ENCODE measurements at regions not wholly inside any gene's neighbourhood (a gene's known extent, or its start where the extent isn't known, plus 50 kb on each side); places are given as distances from the start of the nearest gene placed in this dataset.
A peak's percentile ranks its signal among the peaks of the same experiment; 100 is the strongest.

DNA sequence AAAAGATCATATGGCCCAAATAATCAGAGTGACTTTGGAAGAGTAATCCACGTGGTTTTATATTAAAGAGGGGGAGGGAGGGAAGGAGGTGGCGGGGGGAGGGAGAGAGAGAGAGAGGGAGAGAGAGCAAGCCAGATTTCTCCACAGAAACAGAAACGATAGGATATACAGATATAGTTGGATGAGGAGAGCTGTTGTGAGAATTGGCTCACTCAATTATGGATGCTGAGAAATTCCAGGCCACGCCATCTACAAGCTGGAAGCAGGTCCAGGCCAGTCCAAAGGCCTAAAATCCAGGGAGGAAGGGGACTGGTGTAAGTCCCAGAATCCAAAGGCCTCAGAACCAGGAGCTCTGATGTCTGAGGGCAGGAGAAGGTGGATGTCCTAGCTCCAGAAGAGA lies 75.5 kb downstream of the CXCL12 start:
- Histone ChIP-seq H3K9me3 (ENCODE audit: insufficient read depth, low read depth, low read length) (no peaks in the 10 kb centered on the region), H3K9me2 (replicated peaks; ENCODE audit: low read depth, low read length) (no peaks in the 10 kb centered on the region), H3K4me2 (ENCODE audit: low read depth, low read length, poor library complexity, severe bottlenecking) (no peak overlapping the region), H3K4me3 (ENCODE audit: low read length, poor library complexity, severe bottlenecking) (no peak overlapping the region), H2AFZ (ENCODE audit: low read length) (no peak overlapping the region), H3K36me3 (ENCODE audit: insufficient read depth, low read length) (no peaks in the 10 kb centered on the region), H3K9ac (ENCODE audit: low read depth, low read length, poor library complexity, severe bottlenecking) (no peak overlapping the region), H3F3A (ENCODE audit: low read depth) (no peaks in the 10 kb centered on the region), H3K79me2 (ENCODE audit: insufficient read depth, low read length) (no peaks in the 10 kb centered on the region), H3K27me3 (ENCODE audit: insufficient read depth, low read length, poor library complexity, severe bottlenecking) (no peaks in the 10 kb centered on the region), H4K20me1 (ENCODE audit: insufficient read depth, low read length, poor library complexity, severe bottlenecking) (no peaks in the 10 kb centered on the region), H3K4me1 (ENCODE audit: insufficient read depth, low read length, poor library complexity, severe bottlenecking) (no peaks in the 10 kb centered on the region)
- no peak for TF ChIP-seq EZH2phosphoT487 (IDR thresholded peaks at IDR 0.05; ENCODE audit: borderline replicate concordance)

DNA sequence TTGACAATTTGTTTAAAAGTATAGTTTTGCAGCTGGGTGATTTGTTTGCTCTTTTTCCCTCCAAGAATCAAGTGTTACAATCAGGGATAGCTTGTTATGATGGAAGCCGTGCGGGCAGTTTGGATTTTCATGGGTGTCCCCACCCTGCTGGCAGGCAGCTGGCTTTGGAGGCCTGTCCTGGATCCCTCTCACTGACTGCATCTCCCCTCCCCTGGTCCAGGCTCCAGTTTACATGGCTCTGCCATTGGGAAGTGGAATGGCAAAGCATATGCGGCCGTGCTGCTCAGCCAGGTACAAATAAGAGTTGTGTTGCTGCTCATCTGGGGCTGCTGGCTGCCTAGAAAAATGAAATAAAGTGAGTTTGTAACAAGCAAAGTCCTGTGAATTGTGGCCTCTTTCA lies 76.0 kb downstream of the CXCL12 start:
- Histone ChIP-seq H3K9ac (ENCODE audit: low read depth, low read length, poor library complexity, severe bottlenecking) (no peak overlapping the region), H3K9me2 (replicated peaks; ENCODE audit: low read depth, low read length) (no peaks in the 10 kb centered on the region), H3K4me3 (ENCODE audit: low read length, poor library complexity, severe bottlenecking) (no peak overlapping the region), H3F3A (ENCODE audit: low read depth) (no peaks in the 10 kb centered on the region), H2AFZ (ENCODE audit: low read length) (no peak overlapping the region), H3K79me2 (ENCODE audit: insufficient read depth, low read length) (no peaks in the 10 kb centered on the region), H3K9me3 (ENCODE audit: insufficient read depth, low read depth, low read length) (no peaks in the 10 kb centered on the region), H3K27me3 (ENCODE audit: insufficient read depth, low read length, poor library complexity, severe bottlenecking) (no peaks in the 10 kb centered on the region), H3K4me1 (ENCODE audit: insufficient read depth, low read length, poor library complexity, severe bottlenecking) (no peaks in the 10 kb centered on the region), H3K4me2 (ENCODE audit: low read depth, low read length, poor library complexity, severe bottlenecking) (no peak overlapping the region), H3K36me3 (ENCODE audit: insufficient read depth, low read length) (no peaks in the 10 kb centered on the region), H4K20me1 (ENCODE audit: insufficient read depth, low read length, poor library complexity, severe bottlenecking) (no peaks in the 10 kb centered on the region)
- TF ChIP-seq, protein P1, sequence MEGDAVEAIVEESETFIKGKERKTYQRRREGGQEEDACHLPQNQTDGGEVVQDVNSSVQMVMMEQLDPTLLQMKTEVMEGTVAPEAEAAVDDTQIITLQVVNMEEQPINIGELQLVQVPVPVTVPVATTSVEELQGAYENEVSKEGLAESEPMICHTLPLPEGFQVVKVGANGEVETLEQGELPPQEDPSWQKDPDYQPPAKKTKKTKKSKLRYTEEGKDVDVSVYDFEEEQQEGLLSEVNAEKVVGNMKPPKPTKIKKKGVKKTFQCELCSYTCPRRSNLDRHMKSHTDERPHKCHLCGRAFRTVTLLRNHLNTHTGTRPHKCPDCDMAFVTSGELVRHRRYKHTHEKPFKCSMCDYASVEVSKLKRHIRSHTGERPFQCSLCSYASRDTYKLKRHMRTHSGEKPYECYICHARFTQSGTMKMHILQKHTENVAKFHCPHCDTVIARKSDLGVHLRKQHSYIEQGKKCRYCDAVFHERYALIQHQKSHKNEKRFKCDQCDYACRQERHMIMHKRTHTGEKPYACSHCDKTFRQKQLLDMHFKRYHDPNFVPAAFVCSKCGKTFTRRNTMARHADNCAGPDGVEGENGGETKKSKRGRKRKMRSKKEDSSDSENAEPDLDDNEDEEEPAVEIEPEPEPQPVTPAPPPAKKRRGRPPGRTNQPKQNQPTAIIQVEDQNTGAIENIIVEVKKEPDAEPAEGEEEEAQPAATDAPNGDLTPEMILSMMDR (conservative IDR thresholded peaks at IDR 0.05; ENCODE audit: low read length) = no peak
- no peak for TF ChIP-seq EZH2phosphoT487 (IDR thresholded peaks at IDR 0.05; ENCODE audit: borderline replicate concordance)

DNA sequence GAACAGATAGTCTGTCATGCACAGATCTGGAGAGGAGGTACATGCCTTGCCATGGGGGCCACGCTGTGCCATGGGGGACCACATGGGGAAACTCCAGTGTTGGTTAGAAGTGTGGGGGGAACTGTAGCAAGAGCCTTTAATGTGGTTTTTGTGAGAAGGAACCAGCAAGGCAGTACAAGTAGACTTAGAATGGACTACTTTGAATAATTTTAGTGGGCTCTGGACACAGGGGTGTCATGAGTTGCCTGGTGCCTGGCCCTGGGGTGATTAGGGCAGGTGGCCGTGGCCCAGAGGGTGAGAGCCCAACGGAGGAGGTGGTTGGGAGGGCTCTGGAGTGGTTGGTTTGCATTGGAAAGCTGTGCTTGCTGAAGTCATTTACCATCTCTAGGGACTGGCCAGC lies 77.2 kb downstream of the CXCL12 start:
- H3K9me3 ChIP-seq (ENCODE audit: insufficient read depth, low read depth, low read length) = no peaks in the 10 kb centered on the region
- no peak overlapping the region for H2AFZ ChIP-seq (ENCODE audit: low read length)
- H3K79me2 ChIP-seq (ENCODE audit: insufficient read depth, low read length) = no peaks in the 10 kb centered on the region
- no peaks in the 10 kb centered on the region for H3K27me3 ChIP-seq (ENCODE audit: insufficient read depth, low read length, poor library complexity, severe bottlenecking)
- H3K9ac ChIP-seq (ENCODE audit: low read depth, low read length, poor library complexity, severe bottlenecking) = no peak overlapping the region
- no peaks in the 10 kb centered on the region for H3K9me2 ChIP-seq (replicated peaks; ENCODE audit: low read depth, low read length)
- no peak overlapping the region for H3K4me2 ChIP-seq (ENCODE audit: low read depth, low read length, poor library complexity, severe bottlenecking)
- H3K36me3 ChIP-seq (ENCODE audit: insufficient read depth, low read length) = no peaks in the 10 kb centered on the region
- no peaks in the 10 kb centered on the region for H3K4me1 ChIP-seq (ENCODE audit: insufficient read depth, low read length, poor library complexity, severe bottlenecking)
- no peak overlapping the region for H3K4me3 ChIP-seq (ENCODE audit: low read length, poor library complexity, severe bottlenecking)
- no peaks in the 10 kb centered on the region for H3F3A ChIP-seq (ENCODE audit: low read depth)
- no peaks in the 10 kb centered on the region for H4K20me1 ChIP-seq (ENCODE audit: insufficient read depth, low read length, poor library complexity, severe bottlenecking)
- no peak for TF ChIP-seq EZH2phosphoT487 (IDR thresholded peaks at IDR 0.05; ENCODE audit: borderline replicate concordance)
- TF ChIP-seq, protein P1 (conservative IDR thresholded peaks at IDR 0.05; ENCODE audit: low read length) = no peak

DNA sequence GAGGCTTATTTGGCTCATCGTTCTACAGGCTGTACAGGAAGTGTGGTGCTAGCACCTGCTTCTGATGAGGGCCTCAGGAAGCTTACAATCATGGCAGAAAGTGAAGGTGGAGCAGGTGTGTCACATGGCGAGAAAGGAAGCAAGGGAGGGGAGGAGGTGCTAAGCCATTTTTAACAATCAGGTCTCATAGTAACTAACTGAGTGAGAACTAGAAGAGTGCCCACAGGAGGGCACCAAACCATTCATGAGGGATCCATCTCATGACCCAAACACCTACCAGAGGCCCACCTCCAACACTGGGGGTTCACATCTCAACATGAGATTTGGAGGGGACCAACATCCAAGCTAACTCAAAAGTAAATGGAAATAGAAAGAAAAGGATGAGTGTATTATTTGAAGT lies 78.1 kb downstream of the CXCL12 start:
- no peaks in the 10 kb centered on the region for H4K20me1 ChIP-seq (ENCODE audit: insufficient read depth, low read length, poor library complexity, severe bottlenecking)
- no peaks in the 10 kb centered on the region for H3K9me3 ChIP-seq (ENCODE audit: insufficient read depth, low read depth, low read length)
- no peak overlapping the region for H3K4me2 ChIP-seq (ENCODE audit: low read depth, low read length, poor library complexity, severe bottlenecking)
- no peaks in the 10 kb centered on the region for H3K36me3 ChIP-seq (ENCODE audit: insufficient read depth, low read length)
- no peak overlapping the region for H3K4me3 ChIP-seq (ENCODE audit: low read length, poor library complexity, severe bottlenecking)
- H3K79me2 ChIP-seq (ENCODE audit: insufficient read depth, low read length) = no peaks in the 10 kb centered on the region
- no peaks in the 10 kb centered on the region for H3K4me1 ChIP-seq (ENCODE audit: insufficient read depth, low read length, poor library complexity, severe bottlenecking)
- no peaks in the 10 kb centered on the region for H3F3A ChIP-seq (ENCODE audit: low read depth)
- no peaks in the 10 kb centered on the region for H3K9me2 ChIP-seq (replicated peaks; ENCODE audit: low read depth, low read length)
- TF ChIP-seq, protein P1 (conservative IDR thresholded peaks at IDR 0.05; ENCODE audit: low read length) = peak; percentile 45; the same call in 1 of the 2 replicates
- no peak for TF ChIP-seq EZH2phosphoT487 (IDR thresholded peaks at IDR 0.05; ENCODE audit: borderline replicate concordance)
- H3K27me3 ChIP-seq (ENCODE audit: insufficient read depth, low read length, poor library complexity, severe bottlenecking) = no peaks in the 10 kb centered on the region
- no peak overlapping the region for H2AFZ ChIP-seq (ENCODE audit: low read length)
- no peak overlapping the region for H3K9ac ChIP-seq (ENCODE audit: low read depth, low read length, poor library complexity, severe bottlenecking)
